Heart right ventricle (tissue), 16 donors: ENCODE measurements at regions not wholly inside any gene's neighbourhood (a gene's known extent, or its start where the extent isn't known, plus 50 kb on each side); places are given as distances from the start of the nearest gene placed in this dataset.

ENCODE experiments used
- ATAC-seq, 8 donors: fragments of 200-7000 bp; cut with Tn5 transposase; one replicate each; pipeline ENCODE4 v1.9.1; 2020; ENCODE audit warnings: mild to moderate bottlenecking in 8 of 8, moderate library complexity in 8 of 8, moderate number of reproducible peaks in 1 of 8
- DNase-seq, 2 donors: peaks; one replicate each; pipeline ENCODE4 v3.0.0-alpha.2; 2020
- H3K27ac ChIP-seq, 10 donors: fragments of 200-600 bp; sonication (generic) in 2 of 10; one replicate each; pipeline versions ENCODE4 v1.5.0 to v1.8.0; 2020 to 2022; ENCODE audit warnings: mild to moderate bottlenecking in 3 of 10
- H3K27me3 ChIP-seq, 7 donors: fragments of 200-600 bp; one replicate each; pipeline ENCODE4 v1.8.0; 2021 to 2022; ENCODE audit warnings: mild to moderate bottlenecking in 2 of 7
- H3K36me3 ChIP-seq, 9 donors: fragments of 200-600 bp; sonication (generic) in 1 of 9; one replicate each; pipeline versions ENCODE4 v1.5.0 to v1.8.0; 2020 to 2022; ENCODE audit warnings: mild to moderate bottlenecking in 2 of 9
- H3K4me1 ChIP-seq, 9 donors: fragments of 200-600 bp; sonication (generic) in 1 of 9; one replicate each; pipeline versions ENCODE4 v1.5.0 to v1.8.0; 2020 to 2022; ENCODE audit warnings: mild to moderate bottlenecking in 4 of 9
- H3K4me3 ChIP-seq, 10 donors: fragments of 200-600 bp; sonication (generic) in 2 of 10; one replicate each; pipeline versions ENCODE4 v1.5.0 to v1.8.0; 2020 to 2022; ENCODE audit warnings: mild to moderate bottlenecking in 7 of 10, moderate library complexity in 2 of 10
- H3K9me3 ChIP-seq, 11 donors: fragments of 200-600 bp in 10 of 11; sonication (generic) in 2 of 11; one replicate each; pipeline versions ENCODE4 v1.5.0 to v1.8.0; 2013 to 2022; ENCODE audit warnings: mild to moderate bottlenecking in 2 of 11, control low read depth in 1 of 11, moderate library complexity in 1 of 11
- CTCF ChIP-seq, 9 donors: fragments of 200-600 bp; sonication (generic) in 2 of 9; IDR thresholded peaks; one replicate each; pipeline versions ENCODE4 v1.5.0 to v1.8.0; 2021 to 2022; ENCODE audit warnings: antibody characterized with exemption in 9 of 9, mild to moderate bottlenecking in 5 of 9, moderate library complexity in 1 of 9
- WGBS, 2 donors: extraction: QIAGEN DNeasy Blood & Tissue Kit; methylation state at CpG; one replicate each; pipeline ENCODE4 v1.1.7; 2013; ENCODE audit warnings: inconsistent platforms in 1 of 2; 5-methylcytosine and 5-hydroxymethylcytosine counted together
- intact Hi-C, 10 donors: fragments of 100-400 bp; cut with DNase I; formaldehyde crosslinking; loops; one replicate each; pipeline versions ENCODE4 v1.11.1 to v1.14.2; 2022
- donor health status: Arrhythmogenic right ventricular cardiomyopathy.
- donor health status: ischemic (EF 13 %, LVEDD 7.1; RV severe dilation, severe dysfunction).
- donor health status: healthy with polysubstance abuse.
- donor health status: DM: no; HTN: yes; CAD: no.
- donor health status: DM: no; HTN: no; CAD: no.
- donor health status: ischemic (EF 25% LVEDD 6.9; RV normal size, moderate dysfunction).
- donor health status: ischemic (EF 25% LVEDD 5.7; RV mildly dilated, moderate dysfunction).
- donor health status: healthy.
- donor health status: DM: yes; HTN: yes; CAD: no.
- donor health status: Ischemic cardiomyopathy.
- donor health status: ischemic (EF 35%, LVEDD 5.7; RV mildly dilated, moderate dysfunction).
- donor health status: nonischemic (EF 11% LVEDD 7.7; RV severe dilation, severe dysfunction).
- donor health status: DM: yes; HTN: yes; CAD: no.
- donor health status: PGD.
- donor health status: ischemic (EF 29% LVEDD 5.4; RV normal size, mild dysfunction).
- donor health status: nonischemic (EF 23%, LVEDD 6.1; RV moderate dilation, normal function).

- no peak for TF ChIP-seq CTCF (IDR thresholded peaks at IDR 0.05)
- Histone ChIP-seq H3K27ac (no peak overlapping the region), H3K27me3 (peaks cover 0 to 5% (median 0%) of the 10 kb centered on the region in 7 donors), H3K4me1 (no peaks in the 10 kb centered on the region), H3K9me3 (no peaks in the 10 kb centered on the region), H3K4me3 (no peak overlapping the region), H3K36me3 (no peaks in the 10 kb centered on the region)
- ATAC-seq, result no peak
- no peak for DNase-seq
- intact Hi-C loops, result no loop called here
- WGBS, 2 donors, result 65 to 84% methylated on average over 1 of the region's 1 CpG
Observed at GRCh38 chr4:138028923-138029322, 213.2 kb downstream of the SLC7A11 start.

- Histone ChIP-seq H3K9me3 (peaks cover 0 to 9% (median 0%) of the 10 kb centered on the region in 11 donors), H3K36me3 (no peaks in the 10 kb centered on the region), H3K27ac (no peak overlapping the region), H3K4me3 (no peak overlapping the region), H3K4me1 (no peaks in the 10 kb centered on the region), H3K27me3 (no peaks in the 10 kb centered on the region)
- no peak for DNase-seq
- intact Hi-C loops, result no loop called here
- 38 to 46% methylated on average over 3 of the region's 3 CpGs for WGBS, 2 donors
- no peak for ATAC-seq
- TF ChIP-seq CTCF (IDR thresholded peaks at IDR 0.05), result no peak
Observed at GRCh38 chr4:138021139-138021830, 220.9 kb downstream of the SLC7A11 start.

GRCh38 chr4:138014590-138015288 lies 227.4 kb downstream of the SLC7A11 start:
- H3K27me3 ChIP-seq, result no peaks in the 10 kb centered on the region
- intact Hi-C loops, result no loop called here
- no peak overlapping the region for H3K4me3 ChIP-seq
- H3K9me3 ChIP-seq, result peaks cover 0 to 9% (median 0%) of the 10 kb centered on the region in 11 donors
- 81 to 83% methylated on average over 6 of the region's 6 CpGs for WGBS, 2 donors
- DNase-seq (no peak), ATAC-seq (no peak)
- no peak for TF ChIP-seq CTCF (IDR thresholded peaks at IDR 0.05)
- H3K4me1 ChIP-seq, result no peaks in the 10 kb centered on the region
- H3K27ac ChIP-seq, result no peak overlapping the region
- H3K36me3 ChIP-seq, result no peaks in the 10 kb centered on the region

GRCh38 chr4:138013625-138014024 lies 228.5 kb downstream of the SLC7A11 start:
- Histone ChIP-seq H3K4me3 (no peak overlapping the region), H3K36me3 (no peaks in the 10 kb centered on the region), H3K27ac (no peak overlapping the region), H3K9me3 (peaks cover 0 to 3% (median 0%) of the 10 kb centered on the region in 11 donors), H3K27me3 (no peaks in the 10 kb centered on the region), H3K4me1 (no peaks in the 10 kb centered on the region)
- intact Hi-C loops, result no loop called here
- no peak for TF ChIP-seq CTCF (IDR thresholded peaks at IDR 0.05)
- no peak for ATAC-seq
- WGBS, 2 donors, result 73 to 77% methylated on average over 3 of the region's 3 CpGs
- no peak for DNase-seq
